ENCODE measurements at regions not wholly inside any gene's neighbourhood (a gene's known extent, or its start where the extent isn't known, plus 50 kb on each side); places are given as distances from the start of the nearest gene placed in this dataset.

- TF ChIP-seq EZH2 (IDR thresholded peaks at IDR 0.05; ENCODE audit: low read depth, unreplicated experiment) = no peak
- TF ChIP-seq EZH2phosphoT487 (IDR thresholded peaks at IDR 0.05; ENCODE audit: unreplicated experiment) = no peak
- no peak for TF ChIP-seq CTCF (conservative IDR thresholded peaks at IDR 0.05; ENCODE audit: low read depth in 2 of 2)
Observed at GRCh38 chr19:23561341-23561740, 125.7 kb downstream of the ZNF675 start (continued).

GRCh38 chr19:23560051-23560450 lies 127.0 kb downstream of the ZNF675 start:
- H4K20me1 ChIP-seq (replicated peaks; ENCODE audit: insufficient read depth) = no peaks in the 10 kb centered on the region
- H3K36me3 ChIP-seq (ENCODE audit: insufficient read depth) = no peaks in the 10 kb centered on the region
- H3K27ac ChIP-seq (ENCODE audit: low read depth) = no peak overlapping the region
- Mint-ChIP-seq H3K4me1 (no peaks in the 10 kb centered on the region), H3K27me3 (ENCODE audit: insufficient read depth, low read depth, poor library complexity) (peaks cover 4% of the 10 kb centered on the region), H3K36me3 (ENCODE audit: low read depth) (peaks cover 26% of the 10 kb centered on the region), H3K9me3 (peaks cover 95% of the 10 kb centered on the region), H3K27ac (no peak overlapping the region), H3K4me3 (no peak overlapping the region)
- no peak overlapping the region for H2AFZ ChIP-seq
- H3K4me1 ChIP-seq (ENCODE audit: insufficient read depth) = no peaks in the 10 kb centered on the region
- H3K4me3 ChIP-seq = no peak overlapping the region
- no peaks in the 10 kb centered on the region for H3K79me2 ChIP-seq (replicated peaks; ENCODE audit: insufficient read depth)
- H3K4me2 ChIP-seq = no peak overlapping the region
- ATAC-seq (no peak), DNase-seq (ENCODE audit: low spot score) (no peak)
- no peaks in the 10 kb centered on the region for H3K9me2 ChIP-seq (ENCODE audit: insufficient read depth)
- H3F3A ChIP-seq (replicated peaks; ENCODE audit: low read depth) = no peaks in the 10 kb centered on the region
- TF ChIP-seq JUNB (IDR thresholded peaks at IDR 0.05; ENCODE audit: unreplicated experiment) (no peak), ZNF331 (CRISPR knock-in tag; IDR thresholded peaks at IDR 0.05; ENCODE audit: low read depth) (no peak), ETS1 (IDR thresholded peaks at IDR 0.05) (no peak), CREB1 (CRISPR knock-in tag; IDR thresholded peaks at IDR 0.05; ENCODE audit: low read depth) (no peak), POLR2AphosphoS5 (IDR thresholded peaks at IDR 0.05; ENCODE audit: low read depth) (no peak), EZH2phosphoT487 (IDR thresholded peaks at IDR 0.05; ENCODE audit: unreplicated experiment) (no peak), NANOG (IDR thresholded peaks at IDR 0.05; ENCODE audit: borderline replicate concordance) (no peak), REST (IDR thresholded peaks at IDR 0.05; ENCODE audit: unreplicated experiment) (no peak), EZH2 (IDR thresholded peaks at IDR 0.05; ENCODE audit: low read depth, unreplicated experiment) (no peak)
- TF ChIP-seq, protein P1, sequence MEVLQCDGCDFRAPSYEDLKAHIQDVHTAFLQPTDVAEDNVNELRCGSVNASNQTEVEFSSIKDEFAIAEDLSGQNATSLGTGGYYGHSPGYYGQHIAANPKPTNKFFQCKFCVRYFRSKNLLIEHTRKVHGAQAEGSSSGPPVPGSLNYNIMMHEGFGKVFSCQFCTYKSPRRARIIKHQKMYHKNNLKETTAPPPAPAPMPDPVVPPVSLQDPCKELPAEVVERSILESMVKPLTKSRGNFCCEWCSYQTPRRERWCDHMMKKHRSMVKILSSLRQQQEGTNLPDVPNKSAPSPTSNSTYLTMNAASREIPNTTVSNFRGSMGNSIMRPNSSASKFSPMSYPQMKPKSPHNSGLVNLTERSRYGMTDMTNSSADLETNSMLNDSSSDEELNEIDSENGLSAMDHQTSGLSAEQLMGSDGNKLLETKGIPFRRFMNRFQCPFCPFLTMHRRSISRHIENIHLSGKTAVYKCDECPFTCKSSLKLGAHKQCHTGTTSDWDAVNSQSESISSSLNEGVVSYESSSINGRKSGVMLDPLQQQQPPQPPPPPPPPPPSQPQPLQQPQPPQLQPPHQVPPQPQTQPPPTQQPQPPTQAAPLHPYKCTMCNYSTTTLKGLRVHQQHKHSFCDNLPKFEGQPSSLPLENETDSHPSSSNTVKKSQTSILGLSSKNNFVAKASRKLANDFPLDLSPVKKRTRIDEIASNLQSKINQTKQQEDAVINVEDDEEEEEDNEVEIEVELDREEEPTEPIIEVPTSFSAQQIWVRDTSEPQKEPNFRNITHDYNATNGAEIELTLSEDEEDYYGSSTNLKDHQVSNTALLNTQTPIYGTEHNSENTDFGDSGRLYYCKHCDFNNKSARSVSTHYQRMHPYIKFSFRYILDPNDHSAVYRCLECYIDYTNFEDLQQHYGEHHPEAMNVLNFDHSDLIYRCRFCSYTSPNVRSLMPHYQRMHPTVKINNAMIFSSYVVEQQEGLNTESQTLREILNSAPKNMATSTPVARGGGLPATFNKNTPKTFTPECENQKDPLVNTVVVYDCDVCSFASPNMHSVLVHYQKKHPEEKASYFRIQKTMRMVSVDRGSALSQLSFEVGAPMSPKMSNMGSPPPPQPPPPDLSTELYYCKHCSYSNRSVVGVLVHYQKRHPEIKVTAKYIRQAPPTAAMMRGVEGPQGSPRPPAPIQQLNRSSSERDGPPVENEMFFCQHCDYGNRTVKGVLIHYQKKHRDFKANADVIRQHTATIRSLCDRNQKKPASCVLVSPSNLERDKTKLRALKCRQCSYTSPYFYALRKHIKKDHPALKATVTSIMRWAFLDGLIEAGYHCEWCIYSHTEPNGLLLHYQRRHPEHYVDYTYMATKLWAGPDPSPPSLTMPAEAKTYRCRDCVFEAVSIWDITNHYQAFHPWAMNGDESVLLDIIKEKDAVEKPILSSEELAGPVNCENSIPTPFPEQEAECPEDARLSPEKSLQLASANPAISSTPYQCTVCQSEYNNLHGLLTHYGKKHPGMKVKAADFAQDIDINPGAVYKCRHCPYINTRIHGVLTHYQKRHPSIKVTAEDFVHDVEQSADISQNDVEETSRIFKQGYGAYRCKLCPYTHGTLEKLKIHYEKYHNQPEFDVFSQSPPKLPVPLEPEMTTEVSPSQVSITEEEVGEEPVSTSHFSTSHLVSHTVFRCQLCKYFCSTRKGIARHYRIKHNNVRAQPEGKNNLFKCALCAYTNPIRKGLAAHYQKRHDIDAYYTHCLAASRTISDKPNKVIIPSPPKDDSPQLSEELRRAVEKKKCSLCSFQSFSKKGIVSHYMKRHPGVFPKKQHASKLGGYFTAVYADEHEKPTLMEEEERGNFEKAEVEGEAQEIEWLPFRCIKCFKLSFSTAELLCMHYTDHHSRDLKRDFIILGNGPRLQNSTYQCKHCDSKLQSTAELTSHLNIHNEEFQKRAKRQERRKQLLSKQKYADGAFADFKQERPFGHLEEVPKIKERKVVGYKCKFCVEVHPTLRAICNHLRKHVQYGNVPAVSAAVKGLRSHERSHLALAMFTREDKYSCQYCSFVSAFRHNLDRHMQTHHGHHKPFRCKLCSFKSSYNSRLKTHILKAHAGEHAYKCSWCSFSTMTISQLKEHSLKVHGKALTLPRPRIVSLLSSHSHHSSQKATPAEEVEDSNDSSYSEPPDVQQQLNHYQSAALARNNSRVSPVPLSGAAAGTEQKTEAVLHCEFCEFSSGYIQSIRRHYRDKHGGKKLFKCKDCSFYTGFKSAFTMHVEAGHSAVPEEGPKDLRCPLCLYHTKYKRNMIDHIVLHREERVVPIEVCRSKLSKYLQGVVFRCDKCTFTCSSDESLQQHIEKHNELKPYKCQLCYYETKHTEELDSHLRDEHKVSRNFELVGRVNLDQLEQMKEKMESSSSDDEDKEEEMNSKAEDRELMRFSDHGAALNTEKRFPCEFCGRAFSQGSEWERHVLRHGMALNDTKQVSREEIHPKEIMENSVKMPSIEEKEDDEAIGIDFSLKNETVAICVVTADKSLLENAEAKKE (CRISPR knock-in tag; IDR thresholded peaks at IDR 0.05) = no peak
- H3K27me3 ChIP-seq (ENCODE audit: insufficient read depth) = no peaks in the 10 kb centered on the region
